ENCODE measurements at regions not wholly inside any gene's neighbourhood (a gene's known extent, or its start where the extent isn't known, plus 50 kb on each side); places are given as distances from the start of the nearest gene placed in this dataset.

- intact Hi-C loops (cut with micrococcal nuclease) = no loop called here
Measured at GRCh38 chr5:96141749-96142148, 180.1 kb upstream of the ELL2 start.

GRCh38 chr5:96140496-96140895 lies 178.8 kb upstream of the ELL2 start:
- intact Hi-C loops (cut with micrococcal nuclease) = no loop called here

GRCh38 chr5:96140084-96140483 lies 178.4 kb upstream of the ELL2 start:
- intact Hi-C loops (cut with micrococcal nuclease) = no loop called here

- intact Hi-C loops (cut with micrococcal nuclease) = no loop called here
Measured at GRCh38 chr5:96134886-96135285, 173.2 kb upstream of the ELL2 start.

GRCh38 chr5:96133341-96134079 lies 171.9 kb upstream of the ELL2 start:
- intact Hi-C loops (cut with micrococcal nuclease) = no loop called here

GRCh38 chr5:96129276-96129675 lies 167.6 kb upstream of the ELL2 start:
- intact Hi-C loops (cut with micrococcal nuclease) = no loop called here

GRCh38 chr5:96128204-96128864 lies 166.7 kb upstream of the ELL2 start:
- intact Hi-C loops (cut with micrococcal nuclease) = no loop called here

- intact Hi-C loops (cut with micrococcal nuclease) = no loop called here
Measured at GRCh38 chr5:96127538-96127937, 165.9 kb upstream of the ELL2 start.

GRCh38 chr5:96125231-96125891 lies 163.7 kb upstream of the ELL2 start:
- intact Hi-C loops (cut with micrococcal nuclease) = no loop called here

GRCh38 chr5:96124589-96124988 lies 162.9 kb upstream of the ELL2 start:
- intact Hi-C loops (cut with micrococcal nuclease) = no loop called here

GRCh38 chr5:96123418-96123817 lies 161.8 kb upstream of the ELL2 start:
- intact Hi-C loops (cut with micrococcal nuclease) = no loop called here

GRCh38 chr5:96121364-96121763 lies 159.7 kb upstream of the ELL2 start:
- intact Hi-C loops (cut with micrococcal nuclease) = no loop called here

- intact Hi-C loops (cut with micrococcal nuclease) = no loop called here
Measured at GRCh38 chr5:96120120-96120519, 158.5 kb upstream of the ELL2 start.

GRCh38 chr5:96117771-96118651 lies 156.4 kb upstream of the ELL2 start:
- intact Hi-C loops (cut with micrococcal nuclease) = no loop called here

- intact Hi-C loops (cut with micrococcal nuclease) = no loop called here
Measured at GRCh38 chr5:96115147-96115807, 153.6 kb upstream of the ELL2 start.

GRCh38 chr5:96114736-96115135 lies 153.1 kb upstream of the ELL2 start:
- intact Hi-C loops (cut with micrococcal nuclease) = loop anchor here (5.0 kb wide), 1 partner anchor 152 kb away; the partner anchor contains the start of gene ELL2

GRCh38 chr5:96113170-96113939 lies 151.7 kb upstream of the ELL2 start:
- intact Hi-C loops (cut with micrococcal nuclease) = loop anchor here (5.0 kb wide), 1 partner anchor 151 kb away; the partner anchor contains the start of gene ELL2

GRCh38 chr5:96112703-96113102 lies 151.1 kb upstream of the ELL2 start:
- intact Hi-C loops (cut with micrococcal nuclease) = loop anchor here (5.0 kb wide), 1 partner anchor 150 kb away; the partner anchor contains the start of gene ELL2

- intact Hi-C loops (cut with micrococcal nuclease) = loop anchor here (5.0 kb wide), 1 partner anchor 150 kb away; the partner anchor contains the start of gene ELL2
Measured at GRCh38 chr5:96112123-96112670, 150.5 kb upstream of the ELL2 start.
